ENCODE measurements at regions not wholly inside any gene's neighbourhood (a gene's known extent, or its start where the extent isn't known, plus 50 kb on each side); places are given as distances from the start of the nearest gene placed in this dataset.
"Not testable (repeated sequence)": the region's sequence is repeated elsewhere in the genome, so short reads cannot be mapped to it uniquely, and the experiment has no call there.

GRCh38 chr16:54739381-54739780 lies 191.3 kb upstream of the IRX5 start:
- DNase-seq (ENCODE audit: low read depth in 4 of 4, low spot score in 3 of 4), result no peak

- no peak for DNase-seq (ENCODE audit: low read depth in 4 of 4, low spot score in 3 of 4)
Measured at GRCh38 chr16:54734156-54734555, 196.5 kb upstream of the IRX5 start.

- DNase-seq (ENCODE audit: low read depth in 4 of 4, low spot score in 3 of 4), result not testable (repeated sequence)
Measured at GRCh38 chr16:54727696-54728095, 203.0 kb upstream of the IRX5 start.

- no peak for DNase-seq (ENCODE audit: low read depth in 4 of 4, low spot score in 3 of 4)
Measured at GRCh38 chr16:54724346-54724925, 206.2 kb upstream of the IRX5 start.

- no peak for DNase-seq (ENCODE audit: low read depth in 4 of 4, low spot score in 3 of 4)
Measured at GRCh38 chr16:54722210-54722676, 208.4 kb upstream of the IRX5 start.

- no peak for DNase-seq (ENCODE audit: low read depth in 4 of 4, low spot score in 3 of 4)
Measured at GRCh38 chr16:54720259-54720658, 210.4 kb upstream of the IRX5 start.

- no peak for DNase-seq (ENCODE audit: low read depth in 4 of 4, low spot score in 3 of 4)
Measured at GRCh38 chr16:54719624-54720023, 211.0 kb upstream of the IRX5 start.

GRCh38 chr16:54718376-54718775 lies 212.3 kb upstream of the IRX5 start:
- no peak for DNase-seq (ENCODE audit: low read depth in 4 of 4, low spot score in 3 of 4)

- DNase-seq (ENCODE audit: low read depth in 4 of 4, low spot score in 3 of 4), result no peak
Measured at GRCh38 chr16:54715011-54715410, 215.7 kb upstream of the IRX5 start.

- no peak for DNase-seq (ENCODE audit: low read depth in 4 of 4, low spot score in 3 of 4)
Measured at GRCh38 chr16:54712866-54713265, 217.8 kb upstream of the IRX5 start.

GRCh38 chr16:54707813-54708212 lies 222.9 kb upstream of the IRX5 start:
- no peak for DNase-seq (ENCODE audit: low read depth in 4 of 4, low spot score in 3 of 4)

- DNase-seq (ENCODE audit: low read depth in 4 of 4, low spot score in 3 of 4), result no peak
Measured at GRCh38 chr16:54706406-54706805, 224.3 kb upstream of the IRX5 start.

GRCh38 chr16:54703339-54703738 lies 227.3 kb upstream of the IRX5 start:
- no peak for DNase-seq (ENCODE audit: low read depth in 4 of 4, low spot score in 3 of 4)

GRCh38 chr16:54699656-54700055 lies 231.0 kb upstream of the IRX5 start:
- no peak for DNase-seq (ENCODE audit: low read depth in 4 of 4, low spot score in 3 of 4)

GRCh38 chr16:54697677-54698076 lies 233.0 kb upstream of the IRX5 start:
- DNase-seq (ENCODE audit: low read depth in 4 of 4, low spot score in 3 of 4), result no peak

GRCh38 chr16:54696970-54697369 lies 233.7 kb upstream of the IRX5 start:
- DNase-seq (ENCODE audit: low read depth in 4 of 4, low spot score in 3 of 4), result no peak

- no peak for DNase-seq (ENCODE audit: low read depth in 4 of 4, low spot score in 3 of 4)
Measured at GRCh38 chr16:54696522-54696921, 234.1 kb upstream of the IRX5 start.

- DNase-seq (ENCODE audit: low read depth in 4 of 4, low spot score in 3 of 4), result no peak
Measured at GRCh38 chr16:54694651-54695050, 236.0 kb upstream of the IRX5 start.

- DNase-seq (ENCODE audit: low read depth in 4 of 4, low spot score in 3 of 4), result no peak
Measured at GRCh38 chr16:54693864-54694263, 236.8 kb upstream of the IRX5 start.

GRCh38 chr16:54690710-54691109 lies 240.0 kb upstream of the IRX5 start:
- DNase-seq (ENCODE audit: low read depth in 4 of 4, low spot score in 3 of 4), result no peak

- no peak for DNase-seq (ENCODE audit: low read depth in 4 of 4, low spot score in 3 of 4)
Measured at GRCh38 chr16:54690306-54690705, 240.4 kb upstream of the IRX5 start.

GRCh38 chr16:54689072-54689865 lies 241.4 kb upstream of the IRX5 start:
- DNase-seq (ENCODE audit: low read depth in 4 of 4, low spot score in 3 of 4), result no peak
